Left colon (tissue), 2 donors: ENCODE measurements at regions not wholly inside any gene's neighbourhood (a gene's known extent, or its start where the extent isn't known, plus 50 kb on each side); places are given as distances from the start of the nearest gene placed in this dataset.

Experiments used
- ATAC-seq: fragments of 200-7000 bp; cut with Tn5 transposase; one replicate; pipeline ENCODE4 v1.9.1; 2020; ENCODE audit warnings: mild to moderate bottlenecking, moderate library complexity
- DNase-seq, 2 donors: peaks; one replicate each; pipeline ENCODE4 v3.0.0-alpha.2; 2020
- intact Hi-C, 2 donors: fragments of 100-400 bp; cut with DNase I in 1 of 2; cut with micrococcal nuclease in 1 of 2; formaldehyde crosslinking; loops; one replicate each; pipeline versions ENCODE4 v1.11.2 to v1.14.0; 2022; cut with DNase I, micrococcal nuclease
- donor health status: DM: no; HTN: no; CAD: no.
- donor health status: DM: yes; HTN: yes; CAD: no.

- intact Hi-C loops: no loop called here
- ATAC-seq: no peak
- no peak for DNase-seq
Observed at GRCh38 chr16:65932350-65933072, 434.0 kb upstream of the CDH5 start.

GRCh38 chr16:65922923-65923322 is 443.6 kb upstream of the CDH5 start:
- no peak for DNase-seq
- no peak for ATAC-seq
- intact Hi-C loops: no loop called here

DNA sequence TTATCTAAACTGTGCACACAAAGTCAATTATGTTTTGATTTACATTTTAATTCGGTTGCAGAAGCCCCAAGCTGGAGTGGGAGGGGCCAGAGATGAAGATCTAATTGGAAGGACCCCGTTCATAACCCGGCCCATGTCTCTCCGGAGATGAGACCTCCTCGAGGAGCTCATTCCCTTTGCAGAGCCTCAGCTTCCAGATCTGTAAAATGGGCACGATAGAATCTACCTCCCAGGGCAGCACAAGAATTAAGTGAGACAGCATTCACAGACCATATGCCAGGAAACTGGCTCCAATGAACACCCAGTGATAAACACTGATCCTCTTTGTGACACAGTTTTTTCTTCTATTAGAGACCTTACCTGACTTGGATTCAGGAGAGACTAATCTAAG is 446.5 kb upstream of the CDH5 start:
- ATAC-seq: no peak
- no peak for DNase-seq
- intact Hi-C loops: no loop called here

DNA sequence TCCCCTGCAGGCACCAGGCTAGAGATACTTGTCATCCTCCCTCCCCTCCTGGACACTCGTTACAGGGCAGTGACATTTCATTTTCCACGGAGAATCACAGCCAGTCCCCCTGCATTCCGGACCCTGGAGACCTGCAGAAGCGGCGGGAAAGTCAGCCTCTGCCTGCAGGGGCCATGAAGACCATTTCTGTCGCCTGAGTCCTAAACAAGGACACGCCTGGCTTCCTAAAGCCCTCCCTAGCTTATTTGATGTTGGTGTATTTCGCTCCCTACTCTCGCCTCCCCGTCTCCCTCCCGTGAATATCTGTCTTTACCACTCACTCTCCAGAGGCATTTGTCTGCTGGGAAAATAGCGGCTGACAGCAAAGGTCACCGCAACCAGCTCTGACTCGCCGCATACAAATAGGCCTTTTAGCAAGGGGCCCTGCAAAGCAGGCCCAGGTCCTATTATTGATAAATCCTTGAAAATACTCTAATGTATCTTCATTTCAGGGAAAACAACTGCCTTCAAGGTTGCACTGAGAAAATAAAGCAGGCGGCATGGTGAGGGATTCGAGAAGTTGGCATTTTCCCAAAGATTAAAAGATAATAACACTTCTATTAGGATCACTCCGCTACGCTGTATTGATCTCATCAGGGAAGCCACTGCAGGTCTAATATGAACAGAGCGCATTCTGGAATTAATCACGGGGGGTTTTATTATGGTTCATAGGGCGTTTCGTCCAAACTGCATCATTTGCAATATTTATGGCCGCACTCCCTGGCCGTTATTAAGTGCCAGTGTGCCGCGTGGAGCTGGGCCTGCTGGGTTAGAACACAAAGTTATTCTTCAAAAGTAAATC is 447.1 kb upstream of the CDH5 start:
- intact Hi-C loops: no loop called here
- DNase-seq (no peak), ATAC-seq (no peak)

DNA sequence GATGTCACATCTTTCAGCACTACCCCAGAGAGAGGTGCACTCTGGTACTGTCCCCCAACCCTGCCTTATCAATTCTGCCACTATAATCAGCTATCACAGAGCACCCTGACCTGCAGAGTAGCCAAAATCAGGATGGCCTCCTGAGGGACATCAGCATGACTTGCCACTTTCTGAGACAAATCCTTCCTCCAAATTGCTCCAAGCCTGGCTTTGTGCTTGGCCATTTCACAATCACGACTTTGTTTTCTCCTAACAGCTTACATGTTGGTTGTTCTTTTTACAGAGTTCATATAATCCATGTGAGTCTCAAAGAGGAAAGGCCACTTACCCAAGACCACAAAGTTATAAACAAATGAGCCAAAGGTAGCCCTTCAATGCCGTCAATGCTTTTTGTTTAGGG is 449.0 kb upstream of the CDH5 start:
- ATAC-seq: no peak
- DNase-seq: no peak
- intact Hi-C loops: no loop called here

DNA sequence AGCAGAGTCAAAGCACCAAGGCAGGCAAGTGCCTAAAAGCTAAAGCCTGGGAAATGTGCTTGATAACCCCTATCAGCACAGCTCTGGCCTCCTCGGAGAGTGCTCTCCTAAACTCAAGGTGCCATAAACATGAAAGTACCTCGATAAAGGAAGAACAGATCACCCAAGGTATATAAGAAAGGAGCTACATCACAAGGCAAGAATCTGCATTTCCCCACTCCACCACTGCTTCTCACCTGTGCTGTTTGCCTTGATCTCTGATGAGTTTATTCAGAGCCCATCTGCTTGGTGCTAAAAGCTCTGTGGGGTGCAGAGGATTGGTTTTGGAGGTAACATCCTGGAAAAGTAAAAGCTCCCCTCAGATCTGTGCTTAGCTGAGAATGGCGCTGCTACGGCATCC is 449.5 kb upstream of the CDH5 start:
- intact Hi-C loops: no loop called here
- DNase-seq (no peak), ATAC-seq (no peak)

DNA sequence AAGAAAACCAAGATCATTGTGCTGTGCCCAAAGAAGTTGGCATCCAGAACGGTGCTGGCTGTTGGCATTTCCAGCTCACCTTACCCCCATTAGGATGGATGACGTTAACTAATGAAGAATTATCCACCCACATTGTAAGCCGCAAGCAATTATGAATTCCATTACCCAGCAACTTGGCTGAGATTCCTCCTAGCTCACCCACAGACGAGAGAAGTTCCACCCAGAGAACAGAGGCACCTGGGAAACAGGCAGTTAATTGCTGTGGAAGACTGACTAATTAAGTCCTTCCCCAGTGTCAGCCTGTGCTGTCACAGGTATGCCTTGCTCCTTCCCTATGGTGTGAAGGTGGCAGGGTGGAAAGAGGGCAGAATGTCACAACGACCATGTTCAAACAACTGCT is 456.2 kb upstream of the CDH5 start:
- no peak for DNase-seq
- intact Hi-C loops: no loop called here
- ATAC-seq: no peak

GRCh38 chr16:65909310-65910050 is 457.0 kb upstream of the CDH5 start:
- intact Hi-C loops: no loop called here
- DNase-seq: no peak
- no peak for ATAC-seq

DNA sequence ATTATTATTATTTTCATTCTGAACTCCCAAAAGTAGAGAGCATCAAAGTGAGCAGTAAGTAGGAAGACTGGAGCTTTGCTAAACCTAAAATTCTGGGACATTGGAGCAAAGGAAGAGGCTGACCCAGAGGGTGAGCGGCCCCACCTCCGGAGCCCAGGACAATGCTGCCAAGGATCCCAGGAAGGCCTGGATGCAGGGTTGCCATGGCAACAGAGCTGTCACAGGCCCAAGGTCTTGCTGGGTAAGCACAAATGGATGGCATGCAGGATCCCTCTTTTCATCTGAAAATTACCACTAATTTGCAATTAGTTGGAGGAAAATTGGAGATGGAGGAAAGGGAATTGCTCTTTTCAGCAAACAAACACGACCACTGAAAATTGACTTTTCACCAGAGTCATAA is 457.9 kb upstream of the CDH5 start:
- no peak for DNase-seq
- intact Hi-C loops: no loop called here
- ATAC-seq: no peak

- ATAC-seq (no peak), DNase-seq (no peak)
- intact Hi-C loops: no loop called here
Observed at GRCh38 chr16:65905331-65905730, 461.2 kb upstream of the CDH5 start.

DNA sequence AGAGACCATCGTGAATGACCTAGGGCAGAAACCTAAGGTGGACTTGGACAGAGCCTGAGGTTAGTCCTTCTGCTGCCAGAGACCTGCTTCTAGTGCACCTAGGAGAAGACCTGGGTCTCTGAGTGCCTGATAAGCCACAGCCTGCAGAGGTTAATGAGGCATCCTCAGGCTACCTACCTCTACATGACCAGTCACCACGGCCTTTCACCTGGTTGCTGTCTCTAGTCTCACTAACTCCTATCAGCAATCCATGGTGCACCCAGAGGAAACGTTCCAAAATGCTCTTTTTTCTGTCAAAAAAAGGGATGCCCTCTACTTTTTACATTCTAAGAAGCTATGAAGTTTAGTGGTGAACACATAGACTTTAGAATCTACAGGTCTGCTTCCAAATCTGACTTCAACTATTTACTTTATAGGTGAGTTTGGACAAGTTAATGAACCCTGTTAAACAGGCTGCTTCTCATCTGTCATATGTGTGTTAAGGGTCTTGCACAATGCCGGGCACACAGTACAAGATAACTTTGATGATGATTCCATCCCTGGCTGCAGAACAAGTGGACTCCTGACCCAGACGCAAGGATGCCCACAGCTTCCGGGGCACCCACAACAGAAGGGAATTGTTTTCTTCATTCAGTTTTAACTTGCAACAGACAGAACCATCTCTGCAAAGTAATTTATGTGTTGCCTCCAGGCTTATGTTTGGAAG is 469.9 kb upstream of the CDH5 start:
- intact Hi-C loops: no loop called here
- ATAC-seq (no peak), DNase-seq (no peak)

DNA sequence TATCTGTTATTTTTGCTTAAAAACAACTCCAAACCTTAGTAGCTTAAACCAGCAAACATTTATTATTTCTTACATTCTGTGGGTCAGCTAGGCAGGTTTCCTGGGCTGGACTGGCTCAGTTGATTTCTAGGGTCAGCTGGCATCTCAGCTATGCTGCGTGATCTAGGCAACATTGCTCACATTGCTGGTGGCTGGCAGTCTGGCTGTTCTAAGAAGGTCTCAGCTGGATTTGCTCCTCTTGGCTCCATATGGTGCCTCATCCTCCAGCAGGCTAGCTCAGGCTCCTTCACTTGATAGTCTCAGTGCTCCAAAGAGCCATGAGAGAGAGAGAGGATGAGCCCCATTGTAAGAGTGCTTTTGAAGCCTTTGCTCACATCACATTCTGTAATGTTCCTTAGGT is 470.6 kb upstream of the CDH5 start:
- ATAC-seq (no peak), DNase-seq (no peak)
- intact Hi-C loops: no loop called here

DNA sequence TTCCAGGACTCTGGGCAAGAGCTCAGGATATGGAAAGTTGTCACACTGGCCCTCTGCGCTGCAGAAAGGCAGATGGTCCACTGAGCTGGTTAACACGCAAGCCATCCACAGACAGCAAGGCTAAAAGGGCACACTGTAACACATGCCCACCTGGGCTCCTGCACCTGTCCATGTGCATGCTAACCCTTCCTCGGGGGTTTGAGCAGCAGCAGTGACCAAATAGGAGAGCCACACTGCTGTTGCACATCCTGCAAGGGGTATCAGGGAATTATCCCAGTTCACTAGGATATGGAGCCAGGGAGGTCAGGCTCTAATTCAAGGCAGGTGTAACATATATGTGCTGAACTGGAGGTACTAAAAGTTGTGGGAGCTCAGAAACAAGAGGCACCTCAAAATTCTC is 471.0 kb upstream of the CDH5 start:
- DNase-seq (no peak), ATAC-seq (no peak)
- intact Hi-C loops: no loop called here

GRCh38 chr16:65890203-65890602 is 476.3 kb upstream of the CDH5 start:
- DNase-seq: no peak
- intact Hi-C loops: no loop called here
- no peak for ATAC-seq

DNA sequence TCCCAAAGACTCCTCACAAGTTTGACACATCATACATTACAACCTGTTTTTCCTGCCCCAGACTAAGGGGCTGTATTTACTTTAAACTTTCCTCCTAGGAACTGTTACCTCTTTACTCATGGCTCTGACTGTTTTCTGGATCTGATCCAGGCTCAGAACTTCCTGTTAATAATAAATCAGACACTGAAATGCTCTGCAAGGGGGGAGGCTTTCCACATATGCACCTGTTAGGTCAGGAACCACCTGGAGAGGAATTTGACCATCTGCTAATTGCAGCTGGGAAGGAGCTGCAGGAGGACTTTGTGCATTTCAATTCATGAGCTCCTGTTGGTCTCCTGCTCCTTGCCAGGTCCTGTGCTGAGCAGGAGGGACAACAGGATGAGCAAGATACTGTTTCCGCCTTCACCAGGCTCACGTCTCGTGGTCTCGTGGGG is 476.9 kb upstream of the CDH5 start:
- intact Hi-C loops: no loop called here
- no peak for DNase-seq
- no peak for ATAC-seq

- ATAC-seq (no peak), DNase-seq (no peak)
- intact Hi-C loops: no loop called here
Observed at GRCh38 chr16:65888201-65888600, 478.3 kb upstream of the CDH5 start.

- ATAC-seq (no peak), DNase-seq (no peak)
- intact Hi-C loops: no loop called here
Observed at GRCh38 chr16:65884018-65884417, 482.5 kb upstream of the CDH5 start.

GRCh38 chr16:65878347-65878746 is 488.1 kb upstream of the CDH5 start:
- ATAC-seq (no peak), DNase-seq (no peak)
- intact Hi-C loops: no loop called here

DNA sequence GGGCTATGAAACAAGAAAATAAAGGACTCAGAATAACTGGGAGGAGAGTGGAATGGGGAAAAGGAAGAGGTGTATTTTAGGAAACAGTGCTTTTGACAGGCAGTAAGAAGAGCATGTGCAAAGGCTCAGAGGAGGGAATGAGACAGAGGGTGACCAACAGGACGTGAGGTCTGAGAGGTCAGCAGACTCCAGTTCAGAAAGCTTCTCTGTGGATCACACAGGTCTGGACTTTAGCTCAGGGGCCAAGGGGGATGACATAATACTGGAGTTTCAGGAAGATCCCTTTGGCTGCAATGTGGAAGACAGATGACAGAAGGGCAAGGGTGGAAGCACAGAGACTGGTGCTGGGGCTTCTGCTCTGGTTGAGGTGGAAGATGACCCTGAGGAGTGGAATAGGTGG is 489.9 kb upstream of the CDH5 start:
- ATAC-seq (no peak), DNase-seq (no peak)
- intact Hi-C loops: no loop called here

DNA sequence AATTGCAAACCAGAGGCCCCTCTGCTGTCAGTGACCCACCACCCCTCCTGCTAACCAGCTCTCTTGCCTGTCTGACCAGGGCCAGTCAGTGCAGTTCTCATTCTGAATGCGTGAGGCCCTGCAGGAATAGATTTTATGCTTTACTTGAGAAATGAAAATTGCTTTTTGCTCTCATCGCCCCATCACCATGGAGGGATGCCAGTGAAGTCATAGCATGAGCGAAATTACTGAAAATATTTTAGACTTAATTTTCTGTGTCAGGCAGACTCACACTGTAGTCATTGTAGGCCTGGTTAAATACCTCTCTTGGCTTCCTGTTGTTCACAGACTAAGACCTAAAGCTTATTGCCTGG is 490.5 kb upstream of the CDH5 start:
- DNase-seq: no peak
- intact Hi-C loops: no loop called here
- ATAC-seq: no peak
